Endothelial cell of umbilical vein (primary cell): ENCODE measurements at regions not wholly inside any gene's neighbourhood (a gene's known extent, or its start where the extent isn't known, plus 50 kb on each side); places are given as distances from the start of the nearest gene placed in this dataset.

Experiments
- BruUV-seq: library from RNA; stranded (reverse); fragments of 400-500 nt; replicated peaks from 2 replicates; lab custom pipeline; 2021; lab: Mats Ljungman, UMichigan
- CTCF ChIA-PET: fragments of 300-600, 350-600 bp; sonication (Branson Sonifier 250); formaldehyde crosslinking; loops from one replicate; lab custom pipeline; 2021; ENCODE audit warnings: antibody characterized with exemption, inconsistent platforms; lab: Charles Lee
- POLR2A ChIA-PET: fragments of 300-600, 350-600 bp; sonication (Branson Sonifier 250); formaldehyde crosslinking; loops from one replicate; lab custom pipeline; 2021; ENCODE audit warnings: antibody characterized with exemption, inconsistent platforms; lab: Charles Lee
- DNase-seq: peaks from one replicate; pipeline ENCODE4 v3.0.0-alpha.2; 2011; ENCODE audit warnings: low read depth, low spot score
- FAIRE-seq: peaks from 2 replicates; lab custom pipeline; 2011; peaks lifted over from hg19 to GRCh38; lab: Jason Lieb, UNC
- H2AFZ ChIP-seq: 2 replicates; pipeline ENCODE4 v1.6.0; 2012; ENCODE audit warnings: low read depth, low read length, control low read depth, inconsistent platforms
- H3K27ac ChIP-seq: 2 replicates; pipeline ENCODE4 v1.5.1; 2011; ENCODE audit warnings: low read depth, mild to moderate bottlenecking, control low read depth, low read length, moderate library complexity; ENCODE audit not compliant: insufficient read depth
- H3K27me3 ChIP-seq, 2 experiments: 2 replicates each; pipeline versions ENCODE4 v1.6.0 to v1.6.1; 2011; ENCODE audit warnings: low read length in 2 of 2, mixed read lengths in 1 of 2; ENCODE audit not compliant: control insufficient read depth in 2 of 2, insufficient read depth in 2 of 2
- H3K36me3 ChIP-seq, 2 experiments: 2 replicates in 1 of 2; 3 replicates in 1 of 2; pipeline ENCODE4 v1.5.1; 2011; ENCODE audit warnings: low read length in 2 of 2, mild to moderate bottlenecking in 1 of 2, moderate library complexity in 1 of 2; ENCODE audit not compliant: control insufficient read depth in 2 of 2, insufficient read depth in 2 of 2; ENCODE audit errors: extremely low read depth in 1 of 2
- H3K4me1 ChIP-seq: 3 replicates; pipeline ENCODE4 v1.5.1; 2011; ENCODE audit warnings: mild to moderate bottlenecking, low read length; ENCODE audit not compliant: control insufficient read depth, insufficient read depth; ENCODE audit errors: extremely low read depth
- H3K4me2 ChIP-seq: 2 replicates; pipeline ENCODE4 v1.6.1; 2011; ENCODE audit warnings: low read length, control low read depth, mixed read lengths; ENCODE audit not compliant: insufficient read depth
- H3K4me3 ChIP-seq, 3 experiments: fragments of 200-600 bp in 1 of 3; sonication (generic), shearing (Covaris generic) in 1 of 3; replicated peaks in 1 of 3; 2 replicates each; pipeline ENCODE4 v1.5.1; 2011 to 2016; ENCODE audit warnings: control low read depth in 3 of 3, low read length in 3 of 3, mild to moderate bottlenecking in 2 of 3, inconsistent platforms in 1 of 3, low read depth in 1 of 3, moderate library complexity in 1 of 3; ENCODE audit not compliant: insufficient read depth in 1 of 3
- H3K79me2 ChIP-seq: 2 replicates; pipeline ENCODE4 v1.6.0; 2012; ENCODE audit warnings: low read length, inconsistent platforms; ENCODE audit not compliant: control insufficient read depth, insufficient read depth
- H3K9ac ChIP-seq: replicated peaks from 2 replicates; pipeline ENCODE3; 2011; ENCODE audit warnings: low read length, control low read depth; ENCODE audit not compliant: insufficient read depth; ENCODE audit errors: extremely low read depth
- H3K9me1 ChIP-seq: replicated peaks from 3 replicates; pipeline ENCODE4 v1.6.0; 2011; ENCODE audit warnings: mild to moderate bottlenecking, low read length; ENCODE audit not compliant: control insufficient read depth, insufficient read depth; ENCODE audit errors: extremely low read depth
- H3K9me3 ChIP-seq: replicated peaks from 2 replicates; pipeline ENCODE4 v1.5.1; 2012; ENCODE audit warnings: low read length, inconsistent platforms; ENCODE audit not compliant: control insufficient read depth, insufficient read depth
- H4K20me1 ChIP-seq: replicated peaks from 2 replicates; pipeline ENCODE3; 2011; ENCODE audit warnings: mild to moderate bottlenecking, low read length; ENCODE audit not compliant: control insufficient read depth, insufficient read depth; ENCODE audit errors: extremely low read depth
- CTCF ChIP-seq, 2 donors: IDR thresholded peaks; 1 replicate in 1 of 2; 2 replicates in 1 of 2; pipeline ENCODE4 v1.5.1; 2011; ENCODE audit warnings: low read length in 2 of 2, mild to moderate bottlenecking in 2 of 2, moderate library complexity in 2 of 2, control low read depth in 1 of 2, inconsistent platforms in 1 of 2, low read depth in 1 of 2; ENCODE audit not compliant: insufficient read depth in 1 of 2; ENCODE audit errors: extremely low read depth in 1 of 2
- EZH2 ChIP-seq: IDR thresholded peaks from 2 replicates; pipeline ENCODE4 v1.6.1; 2012; ENCODE audit warnings: borderline replicate concordance, low read depth, mild to moderate bottlenecking, moderate library complexity, low read length, inconsistent platforms; ENCODE audit not compliant: severe bottlenecking
- FOS ChIP-seq: IDR thresholded peaks from 2 replicates; pipeline ENCODE4 v1.6.1; 2011; ENCODE audit warnings: mild to moderate bottlenecking, low read length, moderate library complexity, borderline replicate concordance; ENCODE audit not compliant: insufficient read depth
- GATA2 ChIP-seq: IDR thresholded peaks from 2 replicates; pipeline ENCODE4 v1.7.0; 2011; ENCODE audit warnings: low read depth, mild to moderate bottlenecking, moderate library complexity, mixed read lengths, low read length; ENCODE audit not compliant: insufficient read length, insufficient read depth
- JUN ChIP-seq: IDR thresholded peaks from 2 replicates; pipeline ENCODE4 v1.6.1; 2011; ENCODE audit warnings: borderline replicate concordance, low read depth; ENCODE audit not compliant: insufficient read length, insufficient read depth
- MAX ChIP-seq: IDR thresholded peaks from 2 replicates; pipeline ENCODE4 v1.6.1; 2011; ENCODE audit not compliant: insufficient read depth, insufficient read length
- MYC ChIP-seq: IDR thresholded peaks from one replicate; pipeline ENCODE4 v1.6.1; 2011; ENCODE audit warnings: mild to moderate bottlenecking, low read depth, low read length
- POLR2A ChIP-seq: IDR thresholded peaks from 2 replicates; pipeline ENCODE4 v1.6.1; 2012; ENCODE audit warnings: low read depth, mild to moderate bottlenecking, control low read depth, low read length
- POLR2AphosphoS5 ChIP-seq: IDR thresholded peaks from 2 replicates; pipeline ENCODE4 v1.6.1; 2012; ENCODE audit warnings: low read depth, mild to moderate bottlenecking, control low read depth, low read length, moderate library complexity; ENCODE audit not compliant: insufficient read depth
- dilution Hi-C: fragments of 300-500 bp; cut with MboI; formaldehyde crosslinking; loops from one replicate; pipeline ENCODE4 v1.15.0; 2019; ENCODE audit warnings: low sequenced_read_pairs; ENCODE audit not compliant: extremely low pct_ligation_motif_present
- intact Hi-C: fragments of 100-400 bp; cut with micrococcal nuclease; formaldehyde crosslinking; loops from one replicate; pipeline ENCODE4 v1.10.0; 2022

GRCh38 chr16:59701963-59702930 lies 968.1 kb upstream of the GOT2 start:
- H3K9me1 ChIP-seq = no peaks in the 10 kb centered on the region
- no peaks in the 10 kb centered on the region for H3K79me2 ChIP-seq
- no peak overlapping the region for H3K9ac ChIP-seq
- no peak for TF ChIP-seq EZH2
- no peak for TF ChIP-seq GATA2
- TF ChIP-seq POLR2A = no peak
- TF ChIP-seq POLR2AphosphoS5 = no peak
- TF ChIP-seq MYC = no peak
- no peak for TF ChIP-seq FOS
- no peak for TF ChIP-seq JUN
- H3K4me2 ChIP-seq = no peak overlapping the region
- H3K9me3 ChIP-seq = no peaks in the 10 kb centered on the region
- H3K4me1 ChIP-seq = no peaks in the 10 kb centered on the region
- H2AFZ ChIP-seq = no peak overlapping the region
- CTCF ChIA-PET = no interaction called here
- dilution Hi-C loops = no loop called here
- no peak overlapping the region for H3K27ac ChIP-seq
- no peaks in the 10 kb centered on the region for H3K36me3 ChIP-seq
- no peak for FAIRE-seq
- no peaks in the 10 kb centered on the region for H4K20me1 ChIP-seq
- H3K27me3 ChIP-seq = peaks cover 0 to 2% of the 10 kb centered on the region in 2 experiments
- DNase-seq = no peak
- intact Hi-C loops = no loop called here
- BruUV-seq = no TSS peak
- POLR2A ChIA-PET = no interaction called here
- H3K4me3 ChIP-seq = no peak overlapping the region

DNA sequence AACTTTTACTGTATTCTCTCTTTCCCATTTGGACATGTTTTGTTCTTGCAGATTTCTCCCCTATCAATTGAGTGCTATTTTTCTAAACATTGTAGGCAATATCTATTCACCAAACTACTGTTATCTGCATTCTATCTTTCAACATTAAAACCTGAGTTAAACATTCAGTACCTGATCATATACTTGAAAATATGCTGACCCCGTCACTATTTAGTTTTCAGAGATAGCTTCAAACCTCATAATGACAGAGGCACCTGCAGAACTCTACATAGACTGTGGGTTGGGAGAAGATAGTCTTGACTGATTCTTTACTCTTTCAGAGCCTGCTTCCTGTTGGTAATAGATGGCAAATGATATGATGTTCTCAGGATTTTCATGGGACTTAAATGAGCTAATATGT lies 965.7 kb upstream of the GOT2 start:
- ChIA-PET CTCF (interaction anchor here (0.6 kb wide), 1 partner anchor 287 kb away, joined by 3 read pairs; no protein-coding TSS in a partner anchor), POLR2A (no interaction called here)
- dilution Hi-C loops (no loop called here), intact Hi-C loops (no loop called here)
- no peak overlapping the region for H3K27ac ChIP-seq
- FAIRE-seq (no peak), DNase-seq (no peak)
- H2AFZ ChIP-seq = no peak overlapping the region
- no TSS peak for BruUV-seq
- no peak overlapping the region for H3K4me2 ChIP-seq
- no peaks in the 10 kb centered on the region for H3K36me3 ChIP-seq
- peaks cover 0 to 2% of the 10 kb centered on the region in 2 experiments for H3K27me3 ChIP-seq
- H4K20me1 ChIP-seq = no peaks in the 10 kb centered on the region
- no peaks in the 10 kb centered on the region for H3K9me3 ChIP-seq
- no peaks in the 10 kb centered on the region for H3K79me2 ChIP-seq
- H3K9ac ChIP-seq = no peak overlapping the region
- H3K4me1 ChIP-seq = no peaks in the 10 kb centered on the region
- TF ChIP-seq POLR2A = no peak
- no peak for TF ChIP-seq GATA2
- no peak for TF ChIP-seq EZH2
- TF ChIP-seq MAX = no peak
- TF ChIP-seq FOS = no peak
- no peak for TF ChIP-seq CTCF (IDR thresholded peaks at IDR 0.05; ENCODE audit: extremely low read depth in 1 of 2, insufficient read depth in 1 of 2, low read depth in 1 of 2, low read length in 2 of 2)
- no peak for TF ChIP-seq MYC
- TF ChIP-seq JUN = no peak
- no peak for TF ChIP-seq POLR2AphosphoS5
- no peaks in the 10 kb centered on the region for H3K9me1 ChIP-seq
- no peak overlapping the region for H3K4me3 ChIP-seq
